DND-41 (cell line): ENCODE measurements at regions not wholly inside any gene's neighbourhood (a gene's known extent, or its start where the extent isn't known, plus 50 kb on each side); places are given as distances from the start of the nearest gene placed in this dataset.

Experiments
- CTCF ChIP-seq: IDR thresholded peaks from 2 replicates; pipeline ENCODE4 v1.5.1; 2012; ENCODE audit warnings: borderline replicate concordance, low read length, moderate library complexity, mild to moderate bottlenecking; ENCODE audit not compliant: poor library complexity, severe bottlenecking; ENCODE audit errors: extremely low read depth
- EZH2 ChIP-seq: IDR thresholded peaks from 3 replicates; pipeline ENCODE4 v1.6.1; 2012; ENCODE audit warnings: borderline replicate concordance, low read depth, mild to moderate bottlenecking, moderate library complexity, low read length, inconsistent platforms; ENCODE audit not compliant: severe bottlenecking

- no peak for TF ChIP-seq CTCF
- TF ChIP-seq EZH2 = no peak
These were observed 322.4 kb downstream of the CBLN1 start for GRCh38 chr16:48959204-48959603.
